NB4 (cell line): ENCODE measurements at regions not wholly inside any gene's neighbourhood (a gene's known extent, or its start where the extent isn't known, plus 50 kb on each side); places are given as distances from the start of the nearest gene placed in this dataset.

ENCODE experiments used
- CTCF ChIP-seq: IDR thresholded peaks from one replicate; pipeline ENCODE4 v1.5.1; 2012; ENCODE audit warnings: low read depth, low read length
- MAX ChIP-seq: IDR thresholded peaks from 2 replicates; pipeline ENCODE4 v1.6.1; 2011; ENCODE audit warnings: low read depth, low read length
- MYC ChIP-seq: IDR thresholded peaks from 2 replicates; pipeline ENCODE4 v1.6.1; 2011; ENCODE audit warnings: low read depth, low read length
- POLR2A ChIP-seq: IDR thresholded peaks from 2 replicates; pipeline ENCODE4 v1.6.1; 2011; ENCODE audit warnings: mild to moderate bottlenecking; ENCODE audit not compliant: insufficient read length; ENCODE audit errors: extremely low read depth

GRCh38 chr12:132414634-132415326, 75.2 kb upstream of the FBRSL1 start:
- TF ChIP-seq CTCF: peak; percentile 96
- no peak for TF ChIP-seq POLR2A
- no peak for TF ChIP-seq MAX
- TF ChIP-seq MYC: no peak
